Hepatocyte (in vitro differentiated cells): ENCODE measurements at regions not wholly inside any gene's neighbourhood (a gene's known extent, or its start where the extent isn't known, plus 50 kb on each side); places are given as distances from the start of the nearest gene placed in this dataset.

Experiments used
- EZH2 ChIP-seq: fragments of 200-600 bp; sonication (generic); IDR thresholded peaks from 2 replicates; pipeline ENCODE4 v1.6.1; 2016; ENCODE audit warnings: antibody characterized with exemption, mild to moderate bottlenecking, borderline replicate concordance
- EZH2phosphoT487 ChIP-seq: fragments of 200-600 bp; sonication (generic); IDR thresholded peaks from one replicate; pipeline ENCODE4 v1.6.1; 2018; ENCODE audit warnings: antibody characterized with exemption, mild to moderate bottlenecking, low read depth, moderate library complexity; ENCODE audit not compliant: unreplicated experiment, severe bottlenecking
- TF ChIP-seq, protein P1 (sequence below): fragments of 200-600 bp; sonication (generic); IDR thresholded peaks from 2 replicates; pipeline ENCODE4 v1.5.1; 2016; ENCODE audit warnings: antibody characterized with exemption, mild to moderate bottlenecking; ENCODE audit not compliant: poor library complexity

DNA sequence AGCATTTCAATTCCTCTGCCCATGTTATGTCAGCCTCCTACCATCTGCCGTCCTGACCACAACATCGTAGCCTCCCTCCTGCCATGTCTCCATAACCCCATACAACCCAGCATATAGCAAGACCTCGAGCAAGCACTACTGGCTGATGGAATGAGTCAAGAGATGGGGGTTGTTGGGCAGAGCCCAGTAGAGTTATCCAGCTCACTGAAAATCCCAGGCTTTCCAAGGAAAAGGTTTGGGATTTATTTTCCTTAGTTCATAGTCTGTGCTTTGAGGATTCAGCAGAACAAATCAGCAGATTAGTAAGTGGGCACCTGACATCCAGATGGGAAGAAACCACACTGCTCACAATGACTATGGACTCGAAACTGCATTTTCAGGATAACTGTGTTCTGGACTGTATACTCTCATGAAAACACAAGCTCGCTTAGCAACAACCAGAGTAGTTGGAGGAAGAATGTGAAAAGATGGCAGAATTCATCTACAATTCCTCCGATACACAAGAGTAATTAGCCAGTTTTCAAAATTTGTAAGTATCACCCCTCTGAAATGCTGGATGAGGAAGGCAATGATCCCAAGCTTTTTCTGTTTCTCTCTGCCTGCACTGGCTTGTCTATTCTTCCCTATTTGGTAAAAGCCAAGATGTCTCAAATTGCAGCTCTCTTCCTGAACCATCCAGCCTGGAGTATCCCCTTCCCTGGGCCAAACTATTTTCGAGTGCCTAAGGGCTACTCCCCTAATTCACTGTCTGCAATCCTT, 186.2 kb upstream of the TBL1X start:
- TF ChIP-seq, protein P1, sequence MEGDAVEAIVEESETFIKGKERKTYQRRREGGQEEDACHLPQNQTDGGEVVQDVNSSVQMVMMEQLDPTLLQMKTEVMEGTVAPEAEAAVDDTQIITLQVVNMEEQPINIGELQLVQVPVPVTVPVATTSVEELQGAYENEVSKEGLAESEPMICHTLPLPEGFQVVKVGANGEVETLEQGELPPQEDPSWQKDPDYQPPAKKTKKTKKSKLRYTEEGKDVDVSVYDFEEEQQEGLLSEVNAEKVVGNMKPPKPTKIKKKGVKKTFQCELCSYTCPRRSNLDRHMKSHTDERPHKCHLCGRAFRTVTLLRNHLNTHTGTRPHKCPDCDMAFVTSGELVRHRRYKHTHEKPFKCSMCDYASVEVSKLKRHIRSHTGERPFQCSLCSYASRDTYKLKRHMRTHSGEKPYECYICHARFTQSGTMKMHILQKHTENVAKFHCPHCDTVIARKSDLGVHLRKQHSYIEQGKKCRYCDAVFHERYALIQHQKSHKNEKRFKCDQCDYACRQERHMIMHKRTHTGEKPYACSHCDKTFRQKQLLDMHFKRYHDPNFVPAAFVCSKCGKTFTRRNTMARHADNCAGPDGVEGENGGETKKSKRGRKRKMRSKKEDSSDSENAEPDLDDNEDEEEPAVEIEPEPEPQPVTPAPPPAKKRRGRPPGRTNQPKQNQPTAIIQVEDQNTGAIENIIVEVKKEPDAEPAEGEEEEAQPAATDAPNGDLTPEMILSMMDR = no peak
- TF ChIP-seq EZH2 = no peak
- TF ChIP-seq EZH2phosphoT487 = no peak
